PC-9 (cell line): ENCODE measurements at regions not wholly inside any gene's neighbourhood (a gene's known extent, or its start where the extent isn't known, plus 50 kb on each side); places are given as distances from the start of the nearest gene placed in this dataset.

Experiments
- BruUV-seq: library from RNA; stranded (reverse); fragments of 400-500 nt; replicated peaks from 2 replicates; lab custom pipeline; 2021; lab: Mats Ljungman, UMichigan
- CTCF ChIA-PET: fragments of 300-600 bp; sonication (Branson Sonifier 250); formaldehyde crosslinking; loops from one replicate; lab custom pipeline; 2022; ENCODE audit warnings: antibody characterized with exemption; lab: Charles Lee
- POLR2A ChIA-PET: fragments of 300-600 bp; sonication (Branson Sonifier 250); formaldehyde crosslinking; loops from one replicate; lab custom pipeline; 2022; ENCODE audit warnings: antibody characterized with exemption; ENCODE audit not compliant: unreplicated experiment; lab: Charles Lee
- DNase-seq, 2 experiments: peaks; one replicate each; pipeline versions ENCODE4 v3.0.0 to v3.0.0-alpha.2; 2015 to 2022; ENCODE audit warnings: mixed read lengths in 1 of 2
- H2AFZ ChIP-seq: fragments of 200-600 bp; sonication (generic); 2 replicates; pipeline ENCODE4 v1.8.1; 2017; ENCODE audit warnings: antibody characterized with exemption
- H3F3A ChIP-seq: fragments of 200-600 bp; sonication (generic); 2 replicates; pipeline ENCODE4 v1.8.1; 2017; ENCODE audit warnings: antibody characterized with exemption, mild to moderate bottlenecking, low read depth; ENCODE audit not compliant: insufficient read depth
- H3K27ac ChIP-seq: fragments of 200-600 bp; sonication (generic); 2 replicates; pipeline ENCODE4 v1.6.1; 2016; ENCODE audit warnings: mixed run types
- H3K27me3 ChIP-seq: fragments of 200-600 bp; sonication (generic); 2 replicates; pipeline ENCODE4 v1.6.1; 2016; ENCODE audit warnings: low read depth, mixed run types; ENCODE audit not compliant: insufficient read depth
- H3K36me3 ChIP-seq: fragments of 200-600 bp; sonication (generic); 2 replicates; pipeline ENCODE4 v1.6.1; 2016; ENCODE audit warnings: low read depth, mixed run types
- H3K4me1 ChIP-seq: fragments of 200-600 bp; sonication (generic); replicated peaks from 2 replicates; pipeline ENCODE4 v1.6.1; 2016; ENCODE audit warnings: mixed run types; ENCODE audit not compliant: insufficient read depth
- H3K4me2 ChIP-seq: fragments of 200-600 bp; sonication (generic); 2 replicates; pipeline ENCODE4 v1.6.1; 2017; ENCODE audit warnings: mixed run types
- H3K4me3 ChIP-seq: fragments of 200-600 bp; sonication (generic); 2 replicates; pipeline ENCODE4 v1.6.1; 2016; ENCODE audit warnings: mixed run types
- H3K79me2 ChIP-seq: fragments of 200-600 bp; sonication (generic); 2 replicates; pipeline ENCODE4 v1.6.1; 2017; ENCODE audit warnings: low read depth, mixed run types
- H3K9me2 ChIP-seq: fragments of 200-600 bp; sonication (generic); 2 replicates; pipeline ENCODE4 v1.8.1; 2017; ENCODE audit warnings: mild to moderate bottlenecking; ENCODE audit not compliant: insufficient read depth
- H3K9me3 ChIP-seq: fragments of 200-600 bp; sonication (generic); 2 replicates; pipeline ENCODE4 v1.8.1; 2016; ENCODE audit warnings: low read depth; ENCODE audit not compliant: insufficient read depth
- H4K20me1 ChIP-seq: fragments of 200-600 bp; sonication (generic); 2 replicates; pipeline ENCODE4 v1.8.1; 2017; ENCODE audit not compliant: insufficient read depth
- CTCF ChIP-seq: fragments of 200-600 bp; sonication (generic); conservative IDR thresholded peaks from 2 replicates; pipeline ENCODE4 v1.6.1; 2017; ENCODE audit warnings: mixed run types, antibody characterized with exemption, mild to moderate bottlenecking, moderate library complexity
- EZH2 ChIP-seq: fragments of 200-600 bp; sonication (generic); IDR thresholded peaks from 2 replicates; pipeline ENCODE4 v1.8.0; 2017; ENCODE audit warnings: antibody characterized with exemption, low read depth
- intact Hi-C: fragments of 100-400 bp; cut with micrococcal nuclease; formaldehyde crosslinking; loops from one replicate; pipeline ENCODE4 v1.10.0; 2022; ENCODE audit not compliant: unreplicated experiment

- Histone ChIP-seq H3K4me3 (no peak overlapping the region), H2AFZ (no peak overlapping the region), H4K20me1 (no peaks in the 10 kb centered on the region), H3K9me2 (no peaks in the 10 kb centered on the region), H3K79me2 (no peaks in the 10 kb centered on the region), H3K36me3 (no peaks in the 10 kb centered on the region), H3K4me1 (no peaks in the 10 kb centered on the region), H3F3A (0 out of 2 replicates have a peak, but pooled peaks cover 3% of the 10 kb centered on the region), H3K9me3 (no peaks in the 10 kb centered on the region), H3K27ac (no peak overlapping the region), H3K27me3 (no peaks in the 10 kb centered on the region), H3K4me2 (no peak overlapping the region)
- ChIA-PET POLR2A (no interaction called here), CTCF (interaction anchor here (0.7 kb wide), 1 partner anchor 45 kb away, joined by 14 read pairs; no protein-coding TSS in a partner anchor)
- no peak for DNase-seq
- BruUV-seq, result no TSS peak
- TF ChIP-seq CTCF, result no peak
- TF ChIP-seq EZH2, result no peak
- intact Hi-C loops, result no loop called here
These were observed 111.5 kb upstream of the SVIL start for GRCh38 chr10:29746080-29746797.

- Histone ChIP-seq H3F3A (peaks cover 5% of the 10 kb centered on the region; the same call in 1 of the 2 replicates), H4K20me1 (no peaks in the 10 kb centered on the region), H3K9me2 (no peaks in the 10 kb centered on the region), H3K79me2 (no peaks in the 10 kb centered on the region), H3K4me2 (no peak overlapping the region), H3K36me3 (no peaks in the 10 kb centered on the region), H3K4me3 (no peak overlapping the region), H3K4me1 (no peaks in the 10 kb centered on the region), H3K27me3 (no peaks in the 10 kb centered on the region), H2AFZ (no peak overlapping the region), H3K9me3 (no peaks in the 10 kb centered on the region), H3K27ac (no peak overlapping the region)
- intact Hi-C loops, result no loop called here
- POLR2A ChIA-PET, result no interaction called here
- CTCF ChIA-PET, result no interaction called here
- no peak for DNase-seq
- BruUV-seq, result no TSS peak
- TF ChIP-seq CTCF (no peak), EZH2 (no peak)
These were observed 106.3 kb upstream of the SVIL start for GRCh38 chr10:29740981-29741545.

GRCh38 chr10:29738341-29738740, 103.6 kb upstream of the SVIL start:
- DNase-seq, result no peak
- Histone ChIP-seq H3F3A (peaks cover 5% of the 10 kb centered on the region; the same call in 1 of the 2 replicates), H3K27me3 (no peaks in the 10 kb centered on the region), H3K36me3 (no peaks in the 10 kb centered on the region), H3K4me3 (no peak overlapping the region), H3K4me1 (peaks cover 13% of the 10 kb centered on the region), H2AFZ (no peak overlapping the region), H3K9me3 (no peaks in the 10 kb centered on the region), H3K27ac (no peak overlapping the region), H3K9me2 (no peaks in the 10 kb centered on the region), H3K79me2 (peaks cover 19% of the 10 kb centered on the region), H4K20me1 (peaks cover 13% of the 10 kb centered on the region), H3K4me2 (no peak overlapping the region)
- POLR2A ChIA-PET, result no interaction called here
- TF ChIP-seq CTCF (no peak), EZH2 (no peak)
- no TSS peak for BruUV-seq
- intact Hi-C loops, result loop anchor here (10.0 kb wide), 1 partner anchor 204 kb away; no protein-coding TSS in a partner anchor
- CTCF ChIA-PET, result interaction anchor here (0.7 kb wide), 2 partner anchors 203 to 443 kb away, joined by 3 to 10 read pairs; no protein-coding TSS in a partner anchor
